ENCODE measurements at regions not wholly inside any gene's neighbourhood (a gene's known extent, or its start where the extent isn't known, plus 50 kb on each side); places are given as distances from the start of the nearest gene placed in this dataset.

DNA sequence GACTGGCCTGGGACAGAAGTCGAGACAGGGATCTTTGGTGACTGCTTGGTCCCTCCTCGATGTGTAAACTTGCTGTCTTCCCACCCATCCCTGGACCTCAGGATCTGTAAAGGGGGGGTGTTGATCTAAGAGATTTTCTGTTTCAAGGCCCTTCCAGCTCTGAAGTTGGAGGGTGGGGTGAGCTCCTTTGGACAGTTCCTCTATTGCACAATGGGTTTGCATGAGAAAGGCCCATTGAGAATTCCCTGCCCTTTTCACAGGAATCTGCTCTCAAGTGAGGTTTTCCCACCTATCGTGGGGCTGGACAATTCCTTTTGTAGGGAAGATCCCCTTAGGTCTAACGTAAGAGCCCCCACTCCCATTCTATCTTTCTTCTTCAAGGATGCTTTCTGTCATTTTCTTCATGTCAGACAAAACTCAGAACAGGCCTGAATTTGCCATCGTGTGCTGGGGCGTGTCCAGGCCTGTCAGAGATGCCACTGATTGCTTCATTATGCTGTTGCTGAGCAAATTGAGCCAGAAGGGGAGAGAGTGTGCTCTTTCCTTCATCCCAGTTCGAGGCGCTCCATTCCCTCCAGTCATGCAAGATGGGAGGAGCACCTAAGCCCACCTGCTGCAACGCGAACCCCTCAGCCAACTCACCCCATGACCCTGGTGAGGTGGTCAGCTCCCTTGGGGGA is 149.9 kb upstream of the IGSF21 start:
- TF ChIP-seq, protein P1, sequence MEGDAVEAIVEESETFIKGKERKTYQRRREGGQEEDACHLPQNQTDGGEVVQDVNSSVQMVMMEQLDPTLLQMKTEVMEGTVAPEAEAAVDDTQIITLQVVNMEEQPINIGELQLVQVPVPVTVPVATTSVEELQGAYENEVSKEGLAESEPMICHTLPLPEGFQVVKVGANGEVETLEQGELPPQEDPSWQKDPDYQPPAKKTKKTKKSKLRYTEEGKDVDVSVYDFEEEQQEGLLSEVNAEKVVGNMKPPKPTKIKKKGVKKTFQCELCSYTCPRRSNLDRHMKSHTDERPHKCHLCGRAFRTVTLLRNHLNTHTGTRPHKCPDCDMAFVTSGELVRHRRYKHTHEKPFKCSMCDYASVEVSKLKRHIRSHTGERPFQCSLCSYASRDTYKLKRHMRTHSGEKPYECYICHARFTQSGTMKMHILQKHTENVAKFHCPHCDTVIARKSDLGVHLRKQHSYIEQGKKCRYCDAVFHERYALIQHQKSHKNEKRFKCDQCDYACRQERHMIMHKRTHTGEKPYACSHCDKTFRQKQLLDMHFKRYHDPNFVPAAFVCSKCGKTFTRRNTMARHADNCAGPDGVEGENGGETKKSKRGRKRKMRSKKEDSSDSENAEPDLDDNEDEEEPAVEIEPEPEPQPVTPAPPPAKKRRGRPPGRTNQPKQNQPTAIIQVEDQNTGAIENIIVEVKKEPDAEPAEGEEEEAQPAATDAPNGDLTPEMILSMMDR (conservative IDR thresholded peaks at IDR 0.05): no peak
- no peak for TF ChIP-seq ZFX (IDR thresholded peaks at IDR 0.05)
